GM21526 (cell line): ENCODE measurements at regions not wholly inside any gene's neighbourhood (a gene's known extent, or its start where the extent isn't known, plus 50 kb on each side); places are given as distances from the start of the nearest gene placed in this dataset.

ENCODE experiments used
- ATAC-seq: cut with Tn5 transposase; IDR thresholded peaks from one replicate; pipeline ENCODE4 v1.9.1; 2021; ENCODE audit warnings: moderate library complexity; ENCODE audit not compliant: unreplicated experiment, low FRiP score

DNA sequence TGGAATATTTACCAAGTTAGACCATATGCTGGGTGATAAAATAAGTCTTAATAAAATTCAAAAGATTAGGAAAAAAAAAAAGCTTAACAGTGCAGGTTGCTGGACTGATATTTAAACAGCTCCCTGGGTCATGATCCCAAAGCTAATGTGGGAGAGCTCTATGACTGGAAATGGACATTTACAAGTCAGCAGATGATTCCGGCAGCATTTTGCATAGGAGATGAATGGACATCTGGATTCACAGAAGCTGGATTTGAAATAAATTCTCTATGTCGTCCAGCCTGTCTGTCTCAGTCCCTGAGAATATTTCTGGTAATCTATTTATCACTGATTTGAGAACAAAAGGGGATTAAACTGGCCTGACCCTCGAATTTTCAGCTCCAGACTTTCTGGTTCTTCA lies 52.3 kb upstream of the KLHL25 start:
- no peak for ATAC-seq

GRCh38 chr15:85849946-85850345 lies 55.2 kb upstream of the KLHL25 start:
- ATAC-seq = no peak

- no peak for ATAC-seq
Measured at GRCh38 chr15:85852969-85853368, 58.2 kb upstream of the KLHL25 start.

- ATAC-seq = peak; percentile 72
Measured at GRCh38 chr15:85854345-85855097, 59.8 kb upstream of the KLHL25 start.

GRCh38 chr15:85858586-85859375 lies 64.1 kb upstream of the KLHL25 start:
- ATAC-seq = peak; percentile 96

DNA sequence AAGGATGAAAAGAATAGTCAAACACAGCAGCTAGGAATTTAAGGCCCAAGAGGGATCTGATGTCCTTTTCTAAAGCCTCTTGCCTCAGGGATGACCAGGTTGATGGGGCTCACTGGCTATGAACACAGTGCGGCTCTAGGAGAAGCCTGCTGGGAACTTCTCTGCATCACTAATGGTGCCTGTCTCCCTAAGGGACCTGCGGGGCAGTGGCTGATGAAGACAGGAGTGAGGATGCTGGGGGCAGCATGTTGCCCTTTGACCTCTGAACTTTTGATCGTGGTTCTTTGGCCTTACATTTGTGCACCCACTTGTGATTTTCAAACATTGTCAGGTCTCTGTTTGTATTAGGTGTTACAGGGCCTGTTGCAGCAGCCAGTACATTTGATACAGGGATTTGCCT lies 64.9 kb upstream of the KLHL25 start:
- no peak for ATAC-seq

GRCh38 chr15:85860394-85861161 lies 65.9 kb upstream of the KLHL25 start:
- ATAC-seq = no peak

DNA sequence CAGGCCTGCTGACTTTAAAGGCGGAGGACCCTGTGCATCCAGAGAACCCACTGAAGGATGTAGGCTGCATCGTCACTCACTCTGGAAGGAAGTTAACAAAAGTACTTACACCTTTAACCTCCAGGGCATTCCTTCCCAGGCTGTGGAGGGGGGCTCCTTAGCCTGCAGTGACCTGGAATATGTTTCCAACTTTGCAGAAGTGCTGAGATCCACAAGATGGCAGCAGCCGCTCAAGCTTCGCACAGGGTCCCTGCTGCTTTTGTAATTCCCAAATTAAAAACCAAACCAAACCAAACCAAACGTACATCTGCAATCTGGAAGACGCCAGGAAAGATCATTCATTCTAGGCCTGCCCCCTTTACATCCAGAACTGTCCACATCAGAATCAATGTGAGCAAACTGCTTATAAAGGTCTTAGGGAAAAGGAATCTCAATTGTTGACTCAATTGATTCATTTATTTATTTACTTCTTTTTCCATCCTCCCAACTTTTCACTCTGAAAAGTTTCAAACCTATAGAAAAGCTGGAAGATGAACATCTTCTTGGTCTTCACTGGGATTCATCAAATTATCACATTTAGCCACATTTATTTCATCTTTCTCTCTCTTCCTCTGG lies 70.5 kb upstream of the KLHL25 start:
- ATAC-seq = no peak

DNA sequence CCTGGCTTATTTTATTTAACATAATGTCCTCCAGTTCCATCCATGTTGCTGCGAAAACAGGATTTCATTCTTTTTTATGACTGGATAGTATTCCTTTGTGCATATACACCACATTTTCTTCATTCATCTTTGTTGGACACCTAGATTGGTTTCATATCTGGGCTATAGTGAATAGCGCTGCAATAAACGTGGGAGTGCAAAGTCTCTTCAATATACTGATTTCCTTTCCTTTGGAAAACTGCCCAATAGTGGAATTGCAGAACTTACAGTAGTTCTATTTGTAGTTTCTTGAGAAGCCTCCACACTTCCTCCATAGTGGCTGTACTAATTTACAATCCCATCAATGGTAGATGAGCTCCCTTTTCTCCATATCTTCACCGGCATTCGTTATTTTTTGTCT lies 72.5 kb upstream of the KLHL25 start:
- no peak for ATAC-seq

DNA sequence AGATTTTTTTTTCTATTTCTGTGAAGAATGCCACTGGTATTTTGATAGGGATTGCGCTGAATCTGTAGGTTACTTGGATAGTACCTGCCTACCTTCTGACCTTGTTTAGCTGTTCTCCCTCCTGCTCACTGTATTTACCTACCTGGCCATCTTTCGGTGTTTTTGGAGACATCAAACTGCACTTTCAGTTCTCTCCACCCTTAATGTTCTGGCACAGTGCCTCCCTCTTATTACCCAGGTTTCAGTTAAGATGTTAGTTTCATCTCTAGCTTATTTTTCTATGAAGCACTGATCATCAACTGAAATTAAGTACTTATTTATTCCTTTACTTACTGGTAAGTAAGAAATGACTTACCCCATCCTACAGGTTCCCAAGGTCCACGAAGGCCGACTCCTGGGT lies 74.4 kb upstream of the KLHL25 start:
- ATAC-seq = no peak

GRCh38 chr15:85870216-85871014 lies 75.7 kb upstream of the KLHL25 start:
- ATAC-seq = no peak

- ATAC-seq = no peak
Measured at GRCh38 chr15:85871545-85871944, 76.8 kb upstream of the KLHL25 start.

GRCh38 chr15:85872125-85872524 lies 77.4 kb upstream of the KLHL25 start:
- ATAC-seq = no peak

DNA sequence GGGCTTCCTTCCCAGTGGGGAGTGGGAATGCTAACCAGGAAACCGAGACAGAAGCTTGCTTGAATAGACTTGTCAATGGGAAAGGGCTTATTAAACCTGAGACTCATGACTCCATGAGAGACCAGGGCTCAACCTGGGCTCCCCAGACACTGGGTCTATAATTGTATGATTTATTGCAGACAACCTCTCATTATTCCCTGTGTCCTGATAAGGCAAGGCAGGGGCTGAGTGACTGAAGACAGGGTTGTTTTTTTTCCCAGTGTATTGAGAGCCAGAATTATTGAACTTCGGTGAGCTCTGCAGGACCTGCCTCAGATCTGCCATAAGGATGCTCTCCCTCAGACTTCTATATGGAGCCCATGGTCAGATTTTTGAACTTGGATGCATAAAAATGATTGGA lies 79.5 kb upstream of the KLHL25 start:
- no peak for ATAC-seq

- ATAC-seq = no peak
Measured at GRCh38 chr15:85875756-85876155, 81.0 kb upstream of the KLHL25 start.

DNA sequence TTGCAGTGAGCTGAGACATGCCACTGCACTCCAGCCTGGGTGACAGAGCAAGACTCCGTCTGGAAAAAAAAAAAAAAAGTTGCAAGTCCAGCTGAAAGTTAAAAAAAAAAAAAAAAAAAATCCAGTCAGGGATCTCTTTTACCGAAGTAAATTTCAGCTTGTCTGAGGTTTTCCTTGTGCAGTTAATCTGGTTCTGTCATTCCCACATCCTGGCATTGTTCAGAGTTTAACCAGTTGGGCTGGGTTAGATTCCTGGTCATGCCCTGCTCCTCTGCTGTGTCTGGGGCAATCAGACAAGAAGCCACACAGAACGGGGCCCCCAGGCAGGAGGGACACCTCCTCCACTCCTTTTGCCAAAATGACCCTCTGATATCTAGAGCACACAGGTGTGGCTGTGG lies 84.1 kb upstream of the KLHL25 start:
- ATAC-seq = no peak

DNA sequence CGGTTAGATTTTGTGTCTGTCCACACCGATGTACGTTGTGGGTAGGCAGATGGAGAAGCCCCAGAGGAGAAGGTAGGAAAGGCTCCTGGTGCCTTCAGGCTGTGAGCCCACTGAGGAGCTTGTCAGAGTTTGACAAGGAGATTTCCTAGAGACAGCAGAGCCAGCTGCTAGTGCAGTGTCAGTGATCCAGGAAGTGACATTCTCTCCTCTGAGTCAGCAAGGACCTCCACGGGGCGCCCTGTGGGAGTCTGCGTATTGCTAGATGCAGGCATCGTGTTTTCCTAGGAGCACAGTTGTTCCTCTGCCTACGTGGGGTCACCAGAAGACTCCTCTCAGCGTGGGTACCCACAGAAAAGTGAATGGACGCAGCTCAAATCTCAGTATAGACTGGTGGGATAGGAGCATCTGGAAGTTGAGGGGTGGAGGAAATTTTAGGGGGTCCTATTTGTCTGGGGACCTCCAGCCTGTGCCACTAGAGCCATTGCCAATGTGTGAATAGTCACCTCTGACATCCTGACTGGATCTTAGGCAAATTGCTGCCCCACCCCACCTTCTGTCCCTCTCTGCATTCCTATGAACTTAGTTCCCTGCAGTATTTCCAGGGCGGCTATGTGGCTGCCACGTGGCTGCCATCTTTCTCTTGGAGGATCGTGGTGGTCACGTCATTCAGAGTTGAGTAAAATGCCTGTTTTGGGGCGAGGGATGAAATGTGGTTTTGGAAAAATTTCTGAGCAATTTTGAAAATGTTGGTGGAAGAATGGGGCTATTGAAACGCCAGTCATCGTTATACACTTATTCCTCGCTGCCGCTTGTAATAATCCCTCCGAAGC lies 84.8 kb upstream of the KLHL25 start:
- ATAC-seq = no peak

DNA sequence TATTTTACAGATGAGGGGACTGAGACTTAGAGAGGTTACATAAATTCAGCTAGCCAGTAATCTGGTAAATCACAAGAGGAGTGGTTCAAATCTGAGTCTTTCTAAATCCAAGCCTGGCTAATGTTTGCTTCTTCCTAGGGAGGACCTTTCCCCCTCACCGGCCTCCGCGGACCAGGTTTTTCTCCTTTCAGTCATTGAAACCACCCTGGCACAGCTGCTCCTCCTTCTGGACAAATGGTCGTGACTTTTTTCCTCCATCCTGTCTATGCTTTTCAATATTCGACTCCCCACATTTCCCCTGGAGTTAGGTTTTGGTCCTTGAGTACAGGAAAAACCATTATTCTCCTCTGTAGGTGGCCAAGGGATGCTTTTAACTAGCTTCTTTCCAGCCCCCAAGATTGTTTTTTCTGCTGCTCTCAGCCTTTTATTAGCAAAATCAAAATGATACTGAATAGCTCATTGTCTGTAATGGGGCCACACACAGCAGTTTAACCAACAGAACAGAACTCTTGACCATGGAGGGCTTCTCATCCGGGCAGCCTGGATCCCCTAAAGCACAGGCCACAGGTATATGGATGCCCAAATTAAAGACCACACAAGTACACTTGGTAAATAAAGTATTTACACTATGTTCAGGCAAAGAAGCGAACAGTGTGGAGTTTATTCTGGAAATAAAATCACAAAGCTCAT lies 85.9 kb upstream of the KLHL25 start:
- ATAC-seq = no peak
